Liver (tissue), 8 donors: ENCODE measurements at regions not wholly inside any gene's neighbourhood (a gene's known extent, or its start where the extent isn't known, plus 50 kb on each side); places are given as distances from the start of the nearest gene placed in this dataset.

Experiments
- DNase-seq: peaks from one replicate; pipeline ENCODE4 v3.0.0-alpha.2; 2017; ENCODE audit warnings: low spot score
- H3K27ac ChIP-seq, 2 donors: one replicate each; pipeline ENCODE4 v1.7.0; 2013; ENCODE audit warnings: inconsistent platforms in 2 of 2, low read length in 2 of 2, control low read depth in 1 of 2, low read depth in 1 of 2, mild to moderate bottlenecking in 1 of 2
- H3K27me3 ChIP-seq, 4 donors: one replicate each; pipeline versions ENCODE4 v1.6.1 to v1.7.0; 2013; ENCODE audit warnings: low read length in 3 of 4, inconsistent platforms in 1 of 4, mild to moderate bottlenecking in 1 of 4, moderate library complexity in 1 of 4; ENCODE audit not compliant: control insufficient read depth in 4 of 4, insufficient read depth in 4 of 4
- H3K36me3 ChIP-seq, 4 donors: one replicate each; pipeline versions ENCODE4 v1.6.1 to v1.7.0; 2013; ENCODE audit warnings: low read length in 3 of 4, mild to moderate bottlenecking in 3 of 4, low read depth in 1 of 4, moderate library complexity in 1 of 4; ENCODE audit not compliant: control insufficient read depth in 4 of 4, insufficient read depth in 3 of 4
- H3K4me1 ChIP-seq, 4 donors: one replicate each; pipeline versions ENCODE4 v1.6.1 to v1.7.0; 2013; ENCODE audit warnings: low read length in 3 of 4, mild to moderate bottlenecking in 3 of 4, moderate library complexity in 1 of 4; ENCODE audit not compliant: control insufficient read depth in 4 of 4, insufficient read depth in 4 of 4
- H3K4me3 ChIP-seq, 3 donors: one replicate each; pipeline versions ENCODE4 v1.6.1 to v1.7.0; 2013; ENCODE audit warnings: low read length in 3 of 3, control low read depth in 1 of 3, low read depth in 1 of 3, mild to moderate bottlenecking in 1 of 3
- H3K9ac ChIP-seq, 2 donors: one replicate each; pipeline ENCODE4 v1.7.0; 2013; ENCODE audit warnings: low read length in 2 of 2, mild to moderate bottlenecking in 2 of 2, moderate library complexity in 2 of 2, control low read depth in 1 of 2, low read depth in 1 of 2
- H3K9me3 ChIP-seq, 4 donors: one replicate each; pipeline versions ENCODE4 v1.6.1 to v1.7.0; 2013; ENCODE audit warnings: low read length in 3 of 4; ENCODE audit not compliant: control insufficient read depth in 4 of 4
- EGR1 ChIP-seq, 2 donors: IDR thresholded peaks; 2 replicates each; pipeline ENCODE4 v1.6.1; 2016 to 2018; ENCODE audit warnings: antibody characterized with exemption in 2 of 2, low read depth in 2 of 2
- FOXA1 ChIP-seq: IDR thresholded peaks from 2 replicates; pipeline ENCODE4 v1.6.1; 2016; ENCODE audit warnings: antibody characterized with exemption
- FOXA2 ChIP-seq: IDR thresholded peaks from 2 replicates; pipeline ENCODE4 v1.6.1; 2016; ENCODE audit warnings: antibody characterized with exemption
- GABPA ChIP-seq, 2 donors: IDR thresholded peaks in 1 of 2; conservative IDR thresholded peaks in 1 of 2; 2 replicates each; pipeline ENCODE4 v1.6.1; 2016; ENCODE audit warnings: antibody characterized with exemption in 2 of 2, mild to moderate bottlenecking in 1 of 2, moderate library complexity in 1 of 2
- HNF4A ChIP-seq, 2 donors: conservative IDR thresholded peaks; 2 replicates each; pipeline ENCODE4 v1.6.1; 2016; ENCODE audit warnings: antibody characterized with exemption in 2 of 2, mild to moderate bottlenecking in 2 of 2
- HNF4G ChIP-seq: IDR thresholded peaks from 2 replicates; pipeline ENCODE4 v1.6.1; 2016; ENCODE audit warnings: antibody characterized with exemption
- JUND ChIP-seq, 2 donors: IDR thresholded peaks; 2 replicates each; pipeline ENCODE4 v1.6.1; 2016; ENCODE audit warnings: antibody characterized with exemption in 2 of 2
- NR2F2 ChIP-seq: IDR thresholded peaks from 2 replicates; pipeline ENCODE4 v1.6.1; 2016; ENCODE audit warnings: antibody characterized with exemption
- RAD21 ChIP-seq, 2 donors: IDR thresholded peaks; 2 replicates each; pipeline ENCODE4 v1.6.1; 2016; ENCODE audit warnings: antibody characterized with exemption in 2 of 2, mild to moderate bottlenecking in 2 of 2
- RXRA ChIP-seq, 2 donors: IDR thresholded peaks; 2 replicates each; pipeline ENCODE4 v1.6.1; 2017 to 2018; ENCODE audit warnings: antibody characterized with exemption in 2 of 2, mild to moderate bottlenecking in 1 of 2
- SP1 ChIP-seq: IDR thresholded peaks from 2 replicates; pipeline ENCODE4 v1.6.1; 2018; ENCODE audit warnings: antibody characterized with exemption, mild to moderate bottlenecking
- TAF1 ChIP-seq: conservative IDR thresholded peaks from 2 replicates; pipeline ENCODE4 v1.6.1; 2016; ENCODE audit warnings: antibody characterized with exemption, mild to moderate bottlenecking
- YY1 ChIP-seq: IDR thresholded peaks from 2 replicates; pipeline ENCODE4 v1.6.1; 2016; ENCODE audit warnings: antibody characterized with exemption, mild to moderate bottlenecking
- WGBS: extraction: QIAGEN DNeasy Blood & Tissue Kit; methylation state at CpG from one replicate; pipeline ENCODE4 v1.1.7; 2013; 5-methylcytosine and 5-hydroxymethylcytosine counted together
- TF ChIP-seq, protein P1 (sequence below): IDR thresholded peaks from 2 replicates; pipeline ENCODE4 v1.6.1; 2016; ENCODE audit warnings: antibody characterized with exemption
- TF ChIP-seq, protein P2 (sequence below): fragments of 150-350 bp; IDR thresholded peaks from 2 replicates; pipeline ENCODE4 v1.5.1; 2017; ENCODE audit warnings: improper control_type of control experiment, low read depth, low read length; ENCODE audit not compliant: missing input control
- TF ChIP-seq, protein P3 (sequence below): IDR thresholded peaks from 2 replicates; pipeline ENCODE4 v1.6.1; 2016; ENCODE audit warnings: antibody characterized with exemption, mild to moderate bottlenecking
- TF ChIP-seq, protein P4 (sequence below): IDR thresholded peaks from 2 replicates; pipeline ENCODE4 v1.6.1; 2016; ENCODE audit warnings: antibody characterized with exemption
- TF ChIP-seq, protein P5 (sequence below): IDR thresholded peaks from 2 replicates; pipeline ENCODE4 v1.6.1; 2016; ENCODE audit warnings: antibody characterized with exemption
- donor health status: healthy.
- donor health status: healthy.
- donor health status: healthy.
- donor health status: healthy.
- donor health status: healthy.

DNA sequence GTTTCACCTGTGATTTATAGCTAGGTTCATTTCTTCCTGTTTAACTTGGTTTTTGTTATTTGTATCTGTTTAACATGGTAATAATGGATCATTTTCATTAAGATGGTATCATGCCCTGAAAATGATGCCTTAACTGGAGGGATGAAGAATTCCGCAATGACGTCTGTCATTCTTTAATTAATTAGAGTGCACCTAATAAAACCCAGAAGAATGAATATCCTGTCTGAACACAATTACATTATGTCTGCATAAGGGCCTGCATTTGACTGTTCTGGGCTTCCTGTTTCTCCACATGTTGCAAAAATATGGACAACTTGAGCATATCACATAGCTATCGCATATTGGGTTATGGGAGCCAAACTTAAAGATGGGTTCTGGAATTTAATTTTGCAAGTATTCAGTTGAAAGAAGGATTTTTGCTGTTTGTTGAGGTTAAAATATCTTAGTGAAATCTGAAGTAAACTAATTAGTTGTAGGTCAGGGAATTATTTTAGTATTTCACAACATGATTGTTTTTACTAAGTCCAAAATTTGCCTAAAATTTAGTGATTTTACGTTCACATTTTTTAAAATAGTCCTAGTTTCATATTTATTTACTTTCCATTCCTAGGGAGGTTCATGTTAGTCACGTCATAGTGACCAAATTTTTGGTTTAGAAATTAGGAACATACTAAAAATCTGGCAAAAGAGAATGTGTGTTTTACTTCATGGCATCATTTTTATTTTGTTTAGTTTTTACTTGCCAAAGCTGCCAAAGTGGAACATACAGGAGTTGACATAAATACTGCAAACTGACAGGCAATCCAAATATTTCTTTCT is 321.0 kb upstream of the TGFBR2 start:
- H3K9ac ChIP-seq: no peak overlapping the region
- no peaks in the 10 kb centered on the region for H3K36me3 ChIP-seq
- no peak for DNase-seq
- no peak overlapping the region for H3K27ac ChIP-seq
- TF ChIP-seq FOXA1 (no peak), EGR1 (IDR thresholded peaks at IDR 0.05; ENCODE audit: low read depth in 2 of 2) (no peak), JUND (IDR thresholded peaks at IDR 0.05) (no peak), HNF4G (no peak), FOXA2 (no peak), SP1 (no peak), YY1 (no peak), RAD21 (IDR thresholded peaks at IDR 0.05) (no peak), NR2F2 (no peak), TAF1 (no peak), RXRA (IDR thresholded peaks at IDR 0.05) (no peak), GABPA (IDR thresholded peaks at IDR 0.05 in 1 of 2, conservative IDR thresholded peaks at IDR 0.05 in 1 of 2) (no peak), HNF4A (conservative IDR thresholded peaks at IDR 0.05) (no peak)
- TF ChIP-seq, protein P1, sequence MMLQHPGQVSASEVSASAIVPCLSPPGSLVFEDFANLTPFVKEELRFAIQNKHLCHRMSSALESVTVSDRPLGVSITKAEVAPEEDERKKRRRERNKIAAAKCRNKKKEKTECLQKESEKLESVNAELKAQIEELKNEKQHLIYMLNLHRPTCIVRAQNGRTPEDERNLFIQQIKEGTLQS: no peak
- TF ChIP-seq, protein P2, sequence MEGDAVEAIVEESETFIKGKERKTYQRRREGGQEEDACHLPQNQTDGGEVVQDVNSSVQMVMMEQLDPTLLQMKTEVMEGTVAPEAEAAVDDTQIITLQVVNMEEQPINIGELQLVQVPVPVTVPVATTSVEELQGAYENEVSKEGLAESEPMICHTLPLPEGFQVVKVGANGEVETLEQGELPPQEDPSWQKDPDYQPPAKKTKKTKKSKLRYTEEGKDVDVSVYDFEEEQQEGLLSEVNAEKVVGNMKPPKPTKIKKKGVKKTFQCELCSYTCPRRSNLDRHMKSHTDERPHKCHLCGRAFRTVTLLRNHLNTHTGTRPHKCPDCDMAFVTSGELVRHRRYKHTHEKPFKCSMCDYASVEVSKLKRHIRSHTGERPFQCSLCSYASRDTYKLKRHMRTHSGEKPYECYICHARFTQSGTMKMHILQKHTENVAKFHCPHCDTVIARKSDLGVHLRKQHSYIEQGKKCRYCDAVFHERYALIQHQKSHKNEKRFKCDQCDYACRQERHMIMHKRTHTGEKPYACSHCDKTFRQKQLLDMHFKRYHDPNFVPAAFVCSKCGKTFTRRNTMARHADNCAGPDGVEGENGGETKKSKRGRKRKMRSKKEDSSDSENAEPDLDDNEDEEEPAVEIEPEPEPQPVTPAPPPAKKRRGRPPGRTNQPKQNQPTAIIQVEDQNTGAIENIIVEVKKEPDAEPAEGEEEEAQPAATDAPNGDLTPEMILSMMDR: no peak
- TF ChIP-seq, protein P3, sequence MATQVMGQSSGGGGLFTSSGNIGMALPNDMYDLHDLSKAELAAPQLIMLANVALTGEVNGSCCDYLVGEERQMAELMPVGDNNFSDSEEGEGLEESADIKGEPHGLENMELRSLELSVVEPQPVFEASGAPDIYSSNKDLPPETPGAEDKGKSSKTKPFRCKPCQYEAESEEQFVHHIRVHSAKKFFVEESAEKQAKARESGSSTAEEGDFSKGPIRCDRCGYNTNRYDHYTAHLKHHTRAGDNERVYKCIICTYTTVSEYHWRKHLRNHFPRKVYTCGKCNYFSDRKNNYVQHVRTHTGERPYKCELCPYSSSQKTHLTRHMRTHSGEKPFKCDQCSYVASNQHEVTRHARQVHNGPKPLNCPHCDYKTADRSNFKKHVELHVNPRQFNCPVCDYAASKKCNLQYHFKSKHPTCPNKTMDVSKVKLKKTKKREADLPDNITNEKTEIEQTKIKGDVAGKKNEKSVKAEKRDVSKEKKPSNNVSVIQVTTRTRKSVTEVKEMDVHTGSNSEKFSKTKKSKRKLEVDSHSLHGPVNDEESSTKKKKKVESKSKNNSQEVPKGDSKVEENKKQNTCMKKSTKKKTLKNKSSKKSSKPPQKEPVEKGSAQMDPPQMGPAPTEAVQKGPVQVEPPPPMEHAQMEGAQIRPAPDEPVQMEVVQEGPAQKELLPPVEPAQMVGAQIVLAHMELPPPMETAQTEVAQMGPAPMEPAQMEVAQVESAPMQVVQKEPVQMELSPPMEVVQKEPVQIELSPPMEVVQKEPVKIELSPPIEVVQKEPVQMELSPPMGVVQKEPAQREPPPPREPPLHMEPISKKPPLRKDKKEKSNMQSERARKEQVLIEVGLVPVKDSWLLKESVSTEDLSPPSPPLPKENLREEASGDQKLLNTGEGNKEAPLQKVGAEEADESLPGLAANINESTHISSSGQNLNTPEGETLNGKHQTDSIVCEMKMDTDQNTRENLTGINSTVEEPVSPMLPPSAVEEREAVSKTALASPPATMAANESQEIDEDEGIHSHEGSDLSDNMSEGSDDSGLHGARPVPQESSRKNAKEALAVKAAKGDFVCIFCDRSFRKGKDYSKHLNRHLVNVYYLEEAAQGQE: no peak
- TF ChIP-seq, protein P4, sequence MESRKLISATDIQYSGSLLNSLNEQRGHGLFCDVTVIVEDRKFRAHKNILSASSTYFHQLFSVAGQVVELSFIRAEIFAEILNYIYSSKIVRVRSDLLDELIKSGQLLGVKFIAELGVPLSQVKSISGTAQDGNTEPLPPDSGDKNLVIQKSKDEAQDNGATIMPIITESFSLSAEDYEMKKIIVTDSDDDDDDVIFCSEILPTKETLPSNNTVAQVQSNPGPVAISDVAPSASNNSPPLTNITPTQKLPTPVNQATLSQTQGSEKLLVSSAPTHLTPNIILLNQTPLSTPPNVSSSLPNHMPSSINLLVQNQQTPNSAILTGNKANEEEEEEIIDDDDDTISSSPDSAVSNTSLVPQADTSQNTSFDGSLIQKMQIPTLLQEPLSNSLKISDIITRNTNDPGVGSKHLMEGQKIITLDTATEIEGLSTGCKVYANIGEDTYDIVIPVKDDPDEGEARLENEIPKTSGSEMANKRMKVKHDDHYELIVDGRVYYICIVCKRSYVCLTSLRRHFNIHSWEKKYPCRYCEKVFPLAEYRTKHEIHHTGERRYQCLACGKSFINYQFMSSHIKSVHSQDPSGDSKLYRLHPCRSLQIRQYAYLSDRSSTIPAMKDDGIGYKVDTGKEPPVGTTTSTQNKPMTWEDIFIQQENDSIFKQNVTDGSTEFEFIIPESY: no peak
- TF ChIP-seq, protein P5, sequence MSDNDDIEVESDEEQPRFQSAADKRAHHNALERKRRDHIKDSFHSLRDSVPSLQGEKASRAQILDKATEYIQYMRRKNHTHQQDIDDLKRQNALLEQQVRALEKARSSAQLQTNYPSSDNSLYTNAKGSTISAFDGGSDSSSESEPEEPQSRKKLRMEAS: no peak
- no peak overlapping the region for H3K4me3 ChIP-seq
- 84% methylated on average over 5 of the region's 5 CpGs for WGBS
- peaks cover 0 to 7% (median 2%) of the 10 kb centered on the region in 4 donors for H3K4me1 ChIP-seq
- H3K9me3 ChIP-seq: no peaks in the 10 kb centered on the region
- H3K27me3 ChIP-seq: no peaks in the 10 kb centered on the region
